HG03457 (cell line): ENCODE measurements at regions not wholly inside any gene's neighbourhood (a gene's known extent, or its start where the extent isn't known, plus 50 kb on each side); places are given as distances from the start of the nearest gene placed in this dataset.
"Not testable (repeated sequence)": the region's sequence is repeated elsewhere in the genome, so short reads cannot be mapped to it uniquely, and the experiment has no call there.

Experiments
- ATAC-seq: cut with Tn5 transposase; IDR thresholded peaks from one replicate; pipeline ENCODE4 v1.9.1; 2021; ENCODE audit warnings: moderate number of reproducible peaks; ENCODE audit not compliant: unreplicated experiment

DNA sequence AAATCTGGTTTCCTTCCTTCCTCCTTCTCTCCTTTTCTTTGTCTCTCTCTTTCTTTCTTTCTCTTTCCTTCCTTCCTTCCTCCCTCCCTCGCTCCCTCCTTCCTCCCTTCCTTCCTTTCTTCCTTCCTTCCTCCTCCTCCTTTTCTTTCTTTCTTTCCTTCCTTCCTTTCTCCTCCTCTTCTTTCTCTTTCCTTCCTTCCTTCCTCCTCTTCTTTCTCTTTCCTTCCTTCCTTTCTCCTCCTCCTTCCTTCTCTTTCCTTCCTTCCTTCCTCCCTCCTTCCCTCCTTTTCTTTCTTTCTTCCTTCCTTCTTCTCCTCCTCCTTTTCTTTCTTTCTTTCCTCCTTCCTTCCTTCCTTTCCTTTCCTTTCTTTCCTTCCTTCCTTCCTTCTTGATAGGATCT is 61.2 kb downstream of the VIP start:
- ATAC-seq = no peak

DNA sequence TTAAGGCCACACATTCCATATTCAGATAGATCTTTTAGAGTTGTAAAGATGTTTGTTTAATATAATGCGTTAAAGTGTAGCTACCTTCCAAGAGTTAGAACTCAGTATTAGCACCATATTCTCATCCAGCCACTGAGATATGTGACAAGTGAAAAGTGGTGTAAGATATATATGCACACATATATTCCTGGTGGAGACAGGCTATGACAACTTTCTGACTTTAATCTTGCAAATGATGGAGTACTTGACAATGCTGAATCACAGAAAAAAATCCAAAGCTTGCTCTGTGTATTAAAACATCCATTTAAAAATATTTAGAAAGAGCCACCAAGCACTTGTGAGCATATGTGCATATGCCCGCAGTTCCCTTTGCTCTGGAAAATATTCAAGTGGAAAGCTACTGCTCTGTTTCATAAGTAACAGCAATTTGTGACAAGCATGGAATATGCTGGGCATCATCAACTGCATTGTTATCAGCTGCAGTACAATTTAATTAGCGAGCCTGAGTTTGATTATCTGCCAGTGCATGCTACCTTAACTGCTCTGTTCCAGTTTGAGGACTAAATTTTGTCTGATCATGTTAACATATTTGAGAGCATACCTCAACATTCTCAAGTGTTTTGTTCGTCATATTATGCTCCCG is 64.8 kb downstream of the VIP start:
- no peak for ATAC-seq

DNA sequence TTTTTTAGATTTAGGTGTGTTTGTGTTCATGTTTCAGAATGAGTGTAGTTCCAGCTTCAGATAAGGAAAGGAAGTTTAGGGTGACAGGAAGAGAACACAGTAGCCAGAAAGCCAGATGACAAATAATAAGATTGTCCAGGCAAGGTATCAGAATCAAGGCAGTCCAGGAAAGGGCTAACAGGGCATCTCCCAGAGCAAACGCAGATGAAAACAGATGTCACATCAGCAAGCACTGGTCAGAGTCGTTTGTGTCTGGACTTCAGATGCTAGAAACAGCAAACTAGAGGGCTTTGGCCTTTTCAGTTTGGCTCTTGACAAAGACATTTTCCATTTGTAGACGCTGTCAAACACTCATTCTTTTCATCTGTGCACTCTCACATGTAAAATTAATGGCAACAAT is 65.5 kb downstream of the VIP start:
- no peak for ATAC-seq

DNA sequence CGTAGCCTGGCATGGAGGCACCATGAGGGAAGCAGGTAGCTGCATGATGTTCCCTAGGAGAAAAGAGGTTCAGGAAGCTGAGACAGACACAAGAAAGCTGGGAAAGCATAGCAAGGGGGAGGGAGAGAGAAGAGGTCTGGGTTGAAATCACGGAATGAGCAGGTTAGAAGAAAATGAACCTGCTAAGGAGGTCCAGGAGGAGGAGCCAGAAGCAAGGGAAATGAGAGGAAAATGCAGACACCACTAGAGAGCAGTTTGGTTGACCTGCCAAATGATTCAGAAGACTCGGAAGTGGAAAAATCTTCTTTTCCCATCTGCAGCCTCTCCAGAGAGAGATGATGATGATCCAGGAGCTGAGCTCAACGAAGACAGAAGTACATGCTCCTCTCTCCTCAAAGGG is 70.9 kb downstream of the VIP start:
- ATAC-seq = no peak

DNA sequence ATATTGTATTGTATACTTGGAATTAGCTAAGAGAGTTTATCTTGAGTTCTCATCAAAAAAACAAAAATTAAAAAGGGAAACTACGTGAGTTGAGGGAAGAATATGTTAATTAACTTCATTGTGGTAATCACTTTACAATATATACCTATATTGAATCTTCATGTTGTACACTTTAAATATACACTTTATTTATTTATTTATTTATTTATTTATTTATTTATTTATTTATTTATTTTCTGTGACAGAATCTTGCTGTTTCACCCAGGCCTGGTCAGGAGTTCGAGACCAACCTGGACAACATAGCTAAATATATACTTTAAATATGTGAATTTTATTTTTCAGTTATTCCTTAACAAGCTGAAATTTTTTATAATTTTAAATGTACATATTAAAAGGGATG is 74.1 kb downstream of the VIP start:
- no peak for ATAC-seq

DNA sequence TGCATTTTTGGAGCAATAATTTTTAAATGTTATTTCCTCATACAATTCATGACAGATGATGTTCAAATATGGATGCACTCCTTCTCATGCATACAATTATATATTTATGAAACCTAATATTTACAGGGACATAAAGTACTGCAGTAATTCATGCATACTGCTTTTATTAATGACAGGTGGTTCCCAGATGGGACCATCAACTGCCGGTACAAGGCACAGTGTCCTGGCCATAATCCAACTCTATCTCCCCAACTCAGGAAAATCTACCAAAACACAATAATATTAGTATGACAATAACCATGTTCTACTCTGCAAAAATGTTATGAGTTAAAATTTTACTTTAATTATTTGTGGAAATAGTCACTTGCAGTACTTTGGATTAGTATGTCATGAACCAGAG is 77.8 kb downstream of the VIP start:
- ATAC-seq = no peak

DNA sequence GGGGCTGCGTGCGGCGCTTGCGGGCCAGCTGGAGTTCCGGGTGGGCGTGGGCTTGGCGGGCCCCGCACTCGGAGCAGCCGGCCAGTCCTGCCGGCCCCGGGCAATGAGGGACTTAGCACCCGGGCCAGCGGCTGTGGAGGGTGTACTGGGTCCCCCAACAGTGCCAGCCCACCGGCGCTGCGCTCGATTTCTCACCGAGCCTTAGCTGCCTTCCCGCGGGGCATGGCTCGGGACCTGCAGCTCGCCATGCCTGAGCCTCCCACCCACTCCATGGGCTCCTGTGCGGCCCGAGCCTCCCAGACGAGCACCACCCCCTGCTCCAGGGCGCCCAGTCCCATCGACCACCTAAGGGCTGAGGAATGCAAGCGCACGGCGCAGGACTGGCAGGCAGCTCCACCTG is 83.8 kb downstream of the VIP start:
- ATAC-seq = not testable (repeated sequence)

DNA sequence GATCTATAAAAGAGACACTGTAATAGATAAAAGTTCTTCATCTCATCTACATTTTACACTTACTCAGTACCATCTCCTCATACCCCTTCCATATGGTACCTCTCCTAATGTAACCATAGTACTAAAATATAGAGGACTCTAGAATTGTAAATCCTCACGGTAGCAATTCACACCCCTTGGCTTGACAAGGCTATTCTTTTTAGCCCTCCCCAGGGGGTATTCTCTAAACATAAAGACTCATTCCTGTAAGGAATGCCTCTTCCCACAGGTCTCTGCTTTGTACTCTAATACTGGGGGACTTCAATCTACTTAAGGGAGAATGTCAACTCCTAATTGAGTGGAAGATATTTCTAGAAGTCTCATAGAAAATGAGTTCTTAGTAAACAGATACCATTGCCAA is 85.9 kb downstream of the VIP start:
- no peak for ATAC-seq

DNA sequence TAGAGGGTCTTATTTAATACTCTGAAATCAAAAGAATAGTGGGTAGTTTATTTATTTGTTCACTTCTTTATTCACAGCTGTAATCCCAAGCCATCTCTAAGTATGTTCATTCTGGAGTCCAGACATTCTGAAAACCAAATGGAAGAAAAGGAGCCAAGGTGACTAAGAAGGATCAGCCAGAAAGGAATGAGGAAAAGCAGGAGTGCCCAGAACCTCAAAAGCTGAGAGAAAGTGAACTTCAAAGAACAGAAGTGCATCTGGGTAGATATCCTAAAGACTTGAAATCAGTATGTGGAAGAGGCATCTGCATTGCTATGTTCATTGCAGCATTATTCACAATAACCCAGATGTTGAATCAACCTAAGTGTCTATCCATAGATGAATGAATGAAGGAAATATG is 94.8 kb downstream of the VIP start:
- ATAC-seq = no peak

DNA sequence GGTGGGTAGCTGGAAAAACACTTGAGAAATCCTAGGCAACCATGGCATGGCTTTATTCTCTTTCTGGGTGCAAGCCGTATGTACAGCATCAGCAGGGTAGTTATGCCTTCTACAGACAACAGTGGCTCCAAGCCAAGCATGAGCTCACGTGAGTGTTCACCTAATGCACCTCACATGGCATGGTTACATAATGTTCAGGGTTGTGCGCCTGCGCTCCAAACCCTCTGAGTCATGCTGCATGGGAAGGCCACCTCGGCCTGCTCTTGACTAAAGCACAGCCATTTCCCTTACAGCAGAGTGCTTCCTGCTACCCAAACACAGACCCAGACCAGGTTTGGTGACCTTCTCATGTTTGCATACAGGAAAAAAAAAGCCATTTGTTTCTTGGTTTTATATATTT is 96.2 kb downstream of the VIP start:
- no peak for ATAC-seq

DNA sequence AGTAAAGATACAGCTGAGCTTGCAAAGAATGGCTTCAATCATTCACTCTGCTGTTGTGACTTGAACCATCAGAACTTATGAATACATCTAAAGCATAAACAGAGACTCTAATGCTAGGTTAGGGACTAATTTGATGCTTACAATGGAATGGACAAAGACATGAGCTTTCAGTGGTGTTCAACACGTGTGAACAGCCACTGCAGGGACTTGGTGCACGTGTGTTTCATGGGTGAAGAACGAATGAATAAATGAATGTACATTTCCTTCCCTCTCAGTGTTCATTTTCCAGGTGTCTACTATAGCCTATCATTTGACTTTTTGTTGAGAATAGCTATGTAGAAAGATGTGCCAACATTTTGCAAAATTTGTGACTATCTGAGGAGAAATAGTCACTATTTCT is 98.3 kb downstream of the VIP start:
- ATAC-seq = no peak

DNA sequence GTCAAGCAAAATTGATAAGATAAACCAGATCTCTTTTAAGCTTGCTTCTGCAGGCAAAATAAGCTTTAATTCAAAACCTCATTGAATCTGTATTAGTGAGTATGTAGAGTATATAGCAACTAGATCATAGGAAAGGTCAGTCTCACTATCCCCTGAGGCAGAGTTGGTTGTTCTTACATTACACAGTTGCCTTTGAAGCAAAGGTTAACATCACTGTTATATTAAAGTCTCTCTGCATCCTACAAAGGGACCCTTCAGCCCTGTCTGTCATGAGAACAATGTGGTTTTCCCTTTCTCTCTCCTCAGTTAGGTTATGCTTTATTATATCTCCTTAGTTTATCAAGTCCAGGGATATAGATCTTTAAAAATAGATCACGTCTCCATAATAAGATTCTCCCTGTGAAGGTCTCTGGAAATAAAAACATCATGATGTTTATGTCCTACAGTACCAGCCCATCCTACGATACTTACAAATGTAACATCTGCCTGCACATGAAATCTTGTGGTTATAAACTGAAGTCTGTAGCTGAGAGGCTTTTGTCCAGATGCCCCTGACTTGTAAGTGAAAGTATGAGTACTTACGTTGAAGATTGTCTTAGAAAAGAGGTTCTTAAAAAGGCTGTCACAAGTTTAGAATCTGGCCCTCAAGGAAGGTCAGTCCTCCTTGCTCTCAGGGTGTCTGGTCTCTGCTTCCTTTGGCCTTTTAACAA is 103.6 kb downstream of the VIP start:
- ATAC-seq = no peak

DNA sequence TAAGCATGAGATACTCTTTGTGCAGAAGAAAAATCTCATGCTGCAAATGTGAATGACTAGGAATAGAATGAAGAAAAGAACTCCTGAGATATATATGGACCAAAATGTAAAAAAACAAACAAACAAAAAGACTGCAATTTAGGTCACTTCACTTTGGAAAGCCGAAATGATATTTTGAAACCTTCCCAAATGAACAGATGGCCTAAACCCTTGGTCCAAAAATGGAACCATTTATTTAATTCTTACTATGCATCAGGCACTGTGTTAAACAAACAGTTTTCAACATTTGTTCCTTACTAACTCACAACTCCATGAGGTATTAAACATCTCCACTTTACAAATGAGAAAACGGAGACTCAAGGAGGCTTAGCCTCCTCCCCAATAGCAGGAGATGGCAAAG is 107.5 kb downstream of the VIP start:
- ATAC-seq = no peak

DNA sequence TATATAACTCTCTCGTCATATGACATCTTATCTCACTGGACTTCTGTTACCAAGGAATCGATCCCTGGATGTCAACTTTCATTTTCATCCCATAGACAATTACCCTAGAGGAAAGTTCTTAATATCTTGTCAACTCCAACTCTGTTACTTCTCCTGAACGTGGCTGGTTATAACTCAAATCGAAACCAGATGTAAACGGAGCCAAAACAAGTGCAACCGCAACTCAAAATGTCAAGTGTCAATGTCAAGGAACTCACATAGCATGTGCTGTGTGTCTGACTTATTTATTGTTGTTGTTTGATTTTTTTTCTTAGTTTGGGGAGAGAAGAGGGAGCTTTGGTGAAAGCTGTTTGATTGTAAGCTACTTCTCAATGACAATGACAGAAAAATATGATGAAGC is 108.6 kb downstream of the VIP start:
- no peak for ATAC-seq

DNA sequence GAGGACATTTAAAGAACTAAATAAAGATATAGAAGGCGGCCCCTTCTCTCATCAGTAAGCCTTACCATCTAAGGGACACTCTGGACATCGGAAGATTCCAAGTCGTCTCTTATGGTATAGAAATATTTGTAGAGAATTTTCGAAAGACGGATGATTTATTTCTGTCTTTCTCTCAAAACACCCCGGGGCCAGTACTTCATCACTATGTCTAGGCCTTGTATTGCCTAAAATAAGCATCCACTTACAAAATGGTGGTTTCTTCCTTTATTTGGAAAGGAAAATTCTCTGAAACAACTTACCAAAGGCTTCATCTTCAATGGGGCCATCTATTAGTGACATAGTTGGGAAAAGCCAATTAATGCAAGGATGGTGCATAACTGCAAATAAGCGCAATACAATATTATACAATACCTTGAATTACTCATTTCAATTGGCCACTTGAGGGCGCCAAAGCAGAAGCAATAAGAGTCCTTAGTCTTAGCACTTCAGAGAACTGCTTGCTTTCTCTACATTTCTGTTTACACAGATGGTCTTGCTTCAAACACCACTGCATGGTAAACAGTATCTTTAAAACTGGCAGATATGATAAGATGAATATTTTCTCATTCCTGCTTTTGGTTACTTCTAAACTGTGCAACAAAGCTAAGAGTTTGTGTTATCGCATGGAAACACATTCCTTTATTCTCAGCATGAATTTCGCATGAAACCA is 113.2 kb downstream of the VIP start:
- ATAC-seq = peak; percentile 98

DNA sequence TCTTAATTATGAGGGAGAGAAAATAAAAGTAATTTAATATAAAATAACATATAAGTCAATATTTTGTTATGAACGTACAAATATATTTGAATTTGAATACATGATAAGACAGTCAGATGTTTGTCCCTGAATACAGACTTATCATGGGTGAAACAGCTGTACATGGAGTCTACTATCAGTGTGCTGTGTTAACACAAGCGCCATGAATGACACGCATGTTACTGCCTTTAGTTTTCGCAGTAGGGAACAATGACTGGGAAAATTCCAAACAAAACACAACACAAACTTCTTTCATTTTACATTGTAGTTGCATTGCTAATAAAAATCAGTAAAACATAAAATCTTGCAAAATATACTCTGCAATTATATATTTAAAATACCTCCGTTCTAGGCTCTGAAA is 108.6 kb downstream of the FBXO5 start:
- ATAC-seq = no peak

DNA sequence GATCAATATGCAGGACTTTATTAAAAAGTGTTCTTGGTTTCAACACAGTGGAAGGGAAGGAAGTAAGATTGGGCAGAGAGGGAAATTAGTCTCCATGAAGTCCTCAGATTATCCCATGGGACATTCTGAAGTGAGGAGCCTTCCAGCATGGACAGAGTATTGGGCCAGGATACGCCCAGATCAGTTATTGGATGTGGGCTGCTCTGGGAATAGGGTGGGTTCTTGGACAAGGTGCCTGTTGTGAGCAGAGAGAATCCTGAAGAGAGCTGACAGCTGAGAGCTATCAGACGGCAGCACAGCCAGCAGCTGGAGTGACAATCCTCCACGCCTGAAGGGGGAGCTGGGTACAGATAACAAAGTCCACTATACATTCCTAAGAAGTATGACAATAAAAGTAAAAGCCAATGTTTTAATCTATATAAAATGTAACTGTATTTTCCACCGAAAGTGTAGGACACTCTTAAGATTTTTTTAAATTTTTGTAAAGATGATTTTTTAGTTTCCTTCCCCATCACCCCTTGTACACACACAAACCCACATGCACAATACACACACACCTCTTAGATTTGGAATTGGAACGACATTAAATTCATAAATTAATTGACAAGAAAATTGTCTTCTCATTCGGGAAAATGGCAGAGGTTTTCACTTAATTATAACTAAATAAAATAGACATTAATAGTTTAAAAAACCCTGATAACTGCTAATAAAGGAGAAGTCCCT is 107.8 kb downstream of the FBXO5 start:
- no peak for ATAC-seq

DNA sequence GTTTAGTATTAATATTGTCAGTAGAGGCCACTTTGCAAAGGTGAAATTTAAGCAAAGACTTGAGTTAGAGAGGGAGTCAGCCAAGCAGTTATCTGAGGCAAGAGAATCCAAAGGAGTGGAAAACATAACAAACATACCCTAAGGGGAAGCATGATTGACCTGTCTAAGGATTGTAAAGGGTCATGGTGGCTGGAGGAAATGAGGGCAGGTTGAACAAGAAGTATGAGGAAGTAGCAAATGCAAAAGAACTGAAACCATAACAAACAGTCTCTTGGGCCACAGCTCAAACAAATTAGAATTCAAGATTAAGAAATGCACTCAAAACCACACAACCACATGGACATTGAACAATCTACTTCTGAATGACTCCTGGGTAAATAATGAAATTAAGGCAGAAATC is 103.2 kb downstream of the FBXO5 start:
- no peak for ATAC-seq

DNA sequence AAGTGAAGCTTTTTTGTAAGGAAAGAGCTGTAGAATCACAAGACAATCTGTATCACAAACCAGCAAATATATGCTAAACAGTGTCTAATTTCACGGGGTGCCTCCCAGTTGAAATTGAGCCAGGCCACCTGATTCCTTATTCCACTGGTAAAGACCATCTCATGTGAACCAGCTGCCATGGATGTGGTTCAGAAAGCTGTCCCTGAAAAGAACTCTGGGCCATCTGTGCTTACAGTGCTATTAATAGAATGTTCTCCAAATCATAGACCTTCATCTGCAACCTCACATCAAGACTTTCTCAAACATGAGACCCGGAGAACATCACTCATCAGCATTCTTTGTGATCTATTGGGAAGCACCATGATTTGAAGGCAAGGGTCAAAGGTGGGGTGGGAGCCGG is 89.7 kb downstream of the FBXO5 start:
- ATAC-seq = no peak

DNA sequence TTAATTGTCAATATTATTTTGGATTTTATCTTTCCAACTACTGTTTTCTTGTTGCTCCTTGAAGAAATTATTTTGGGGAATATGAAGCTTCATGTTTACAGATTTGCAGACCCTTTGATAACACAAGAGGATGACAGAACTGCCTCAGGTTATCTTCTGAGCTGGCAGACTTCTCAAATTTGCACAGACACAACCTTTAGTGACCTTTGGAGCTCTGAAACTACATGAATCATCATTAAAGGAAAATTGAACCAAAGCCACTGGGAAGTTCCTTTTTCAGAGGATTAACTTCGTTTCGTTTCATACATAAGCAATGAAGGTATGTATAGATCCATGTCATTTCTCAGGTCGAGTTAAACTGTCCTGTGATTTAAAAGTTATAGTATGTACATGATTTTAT is 85.9 kb downstream of the FBXO5 start:
- ATAC-seq = no peak

DNA sequence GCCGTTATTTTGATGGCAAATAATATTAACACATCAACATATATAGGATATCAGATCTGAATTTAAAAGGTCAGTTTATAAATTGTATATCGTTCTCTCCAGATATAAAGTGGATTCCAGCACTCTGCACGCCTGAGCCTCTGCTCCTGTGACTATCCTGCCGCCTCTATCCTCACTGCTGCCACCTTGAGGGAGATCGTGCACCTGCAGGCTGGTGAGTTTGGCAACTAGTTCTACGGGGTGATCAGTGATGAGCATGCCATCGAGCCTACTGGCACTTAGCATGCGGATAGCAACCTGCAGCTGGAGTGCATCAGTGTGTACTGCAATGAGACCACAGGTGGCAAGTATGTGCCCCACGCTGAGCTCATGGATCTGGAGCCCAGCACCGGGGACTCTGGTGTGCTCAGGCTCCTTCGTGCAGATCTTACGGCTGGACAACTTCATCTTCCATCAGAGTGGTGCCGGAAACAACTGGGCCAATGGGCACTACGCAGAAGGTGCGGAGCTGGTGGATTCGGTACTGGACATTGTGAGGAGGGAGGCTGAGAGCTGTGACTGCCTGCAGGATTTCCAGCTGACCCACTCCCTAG is 84.9 kb downstream of the FBXO5 start:
- ATAC-seq = peak; percentile 98
